Esophagus muscularis mucosa (tissue), 4 donors: ENCODE measurements at regions not wholly inside any gene's neighbourhood (a gene's known extent, or its start where the extent isn't known, plus 50 kb on each side); places are given as distances from the start of the nearest gene placed in this dataset.

Experiments used
- EP300 ChIP-seq: sonication (generic); formaldehyde crosslinking; IDR thresholded peaks from one replicate; pipeline ENCODE4 v1.6.1; 2017; ENCODE audit warnings: antibody characterized with exemption
- POLR2A ChIP-seq: fragments of 450-650 bp; IDR thresholded peaks from one replicate; pipeline ENCODE4 v1.6.1; 2017; ENCODE audit warnings: antibody characterized with exemption, moderate library complexity, mild to moderate bottlenecking, low read depth
- POLR2AphosphoS5 ChIP-seq, 2 donors: sonication (generic); formaldehyde crosslinking; IDR thresholded peaks; one replicate each; pipeline ENCODE4 v1.6.1; 2017; ENCODE audit warnings: antibody characterized with exemption in 2 of 2
- TF ChIP-seq, protein P1 (sequence below), 3 experiments: fragments of 200-600 bp in 2 of 3; fragments of 450-650 bp in 1 of 3; sonication (generic) in 2 of 3; IDR thresholded peaks; one replicate each; pipeline ENCODE4 v1.5.1; 2017 to 2019; ENCODE audit warnings: antibody characterized with exemption in 3 of 3, mild to moderate bottlenecking in 2 of 3, moderate library complexity in 1 of 3

DNA sequence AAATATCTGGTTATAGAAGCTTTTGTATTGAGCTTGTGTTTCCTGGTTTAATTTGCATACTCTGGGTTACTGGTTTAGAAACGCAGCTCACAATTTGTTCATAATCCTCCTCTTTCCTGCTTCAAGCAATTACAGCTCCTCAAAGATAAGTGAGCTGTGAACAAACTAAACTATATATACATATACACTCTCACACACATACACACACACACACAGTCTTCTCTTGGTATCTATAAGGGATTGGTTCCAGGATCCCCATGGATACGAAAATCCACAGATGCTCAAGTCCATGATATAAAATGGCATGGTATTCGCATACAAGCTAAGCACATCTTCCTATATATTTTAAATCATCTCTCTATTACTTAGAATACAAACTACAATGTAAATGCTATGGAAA lies 510.9 kb upstream of the CDH18 start:
- TF ChIP-seq, protein P1, sequence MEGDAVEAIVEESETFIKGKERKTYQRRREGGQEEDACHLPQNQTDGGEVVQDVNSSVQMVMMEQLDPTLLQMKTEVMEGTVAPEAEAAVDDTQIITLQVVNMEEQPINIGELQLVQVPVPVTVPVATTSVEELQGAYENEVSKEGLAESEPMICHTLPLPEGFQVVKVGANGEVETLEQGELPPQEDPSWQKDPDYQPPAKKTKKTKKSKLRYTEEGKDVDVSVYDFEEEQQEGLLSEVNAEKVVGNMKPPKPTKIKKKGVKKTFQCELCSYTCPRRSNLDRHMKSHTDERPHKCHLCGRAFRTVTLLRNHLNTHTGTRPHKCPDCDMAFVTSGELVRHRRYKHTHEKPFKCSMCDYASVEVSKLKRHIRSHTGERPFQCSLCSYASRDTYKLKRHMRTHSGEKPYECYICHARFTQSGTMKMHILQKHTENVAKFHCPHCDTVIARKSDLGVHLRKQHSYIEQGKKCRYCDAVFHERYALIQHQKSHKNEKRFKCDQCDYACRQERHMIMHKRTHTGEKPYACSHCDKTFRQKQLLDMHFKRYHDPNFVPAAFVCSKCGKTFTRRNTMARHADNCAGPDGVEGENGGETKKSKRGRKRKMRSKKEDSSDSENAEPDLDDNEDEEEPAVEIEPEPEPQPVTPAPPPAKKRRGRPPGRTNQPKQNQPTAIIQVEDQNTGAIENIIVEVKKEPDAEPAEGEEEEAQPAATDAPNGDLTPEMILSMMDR (IDR thresholded peaks at IDR 0.05): no peak
- TF ChIP-seq POLR2A: no peak
- no peak for TF ChIP-seq POLR2AphosphoS5 (IDR thresholded peaks at IDR 0.05)
- no peak for TF ChIP-seq EP300
